ENCODE measurements at regions not wholly inside any gene's neighbourhood (a gene's known extent, or its start where the extent isn't known, plus 50 kb on each side); places are given as distances from the start of the nearest gene placed in this dataset.

DNA sequence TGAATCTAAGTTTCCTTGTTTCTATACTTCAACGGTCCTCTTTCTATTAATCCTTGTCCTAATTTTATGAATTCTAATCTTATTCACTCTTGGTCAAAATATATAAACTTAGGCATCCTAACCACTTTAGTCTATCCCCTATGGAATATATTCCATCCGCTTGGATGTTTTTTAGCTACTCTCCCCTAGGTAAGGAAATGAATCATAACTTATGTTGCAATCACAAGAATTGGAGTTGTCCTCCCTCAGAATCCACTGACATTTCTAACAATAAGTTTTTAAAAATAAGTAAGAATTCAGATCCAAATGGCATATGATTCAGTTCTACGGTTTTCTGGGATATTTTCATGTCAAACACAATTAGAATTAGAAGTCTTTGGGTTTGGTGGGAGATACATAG is 1081.6 kb downstream of the SORCS1 start:
- TF ChIP-seq, protein P1, sequence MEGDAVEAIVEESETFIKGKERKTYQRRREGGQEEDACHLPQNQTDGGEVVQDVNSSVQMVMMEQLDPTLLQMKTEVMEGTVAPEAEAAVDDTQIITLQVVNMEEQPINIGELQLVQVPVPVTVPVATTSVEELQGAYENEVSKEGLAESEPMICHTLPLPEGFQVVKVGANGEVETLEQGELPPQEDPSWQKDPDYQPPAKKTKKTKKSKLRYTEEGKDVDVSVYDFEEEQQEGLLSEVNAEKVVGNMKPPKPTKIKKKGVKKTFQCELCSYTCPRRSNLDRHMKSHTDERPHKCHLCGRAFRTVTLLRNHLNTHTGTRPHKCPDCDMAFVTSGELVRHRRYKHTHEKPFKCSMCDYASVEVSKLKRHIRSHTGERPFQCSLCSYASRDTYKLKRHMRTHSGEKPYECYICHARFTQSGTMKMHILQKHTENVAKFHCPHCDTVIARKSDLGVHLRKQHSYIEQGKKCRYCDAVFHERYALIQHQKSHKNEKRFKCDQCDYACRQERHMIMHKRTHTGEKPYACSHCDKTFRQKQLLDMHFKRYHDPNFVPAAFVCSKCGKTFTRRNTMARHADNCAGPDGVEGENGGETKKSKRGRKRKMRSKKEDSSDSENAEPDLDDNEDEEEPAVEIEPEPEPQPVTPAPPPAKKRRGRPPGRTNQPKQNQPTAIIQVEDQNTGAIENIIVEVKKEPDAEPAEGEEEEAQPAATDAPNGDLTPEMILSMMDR (IDR thresholded peaks at IDR 0.05; ENCODE audit: low read depth, low read length, poor library complexity, severe bottlenecking): no peak
- TF ChIP-seq EZH2phosphoT487 (IDR thresholded peaks at IDR 0.05; ENCODE audit: borderline replicate concordance, low read length): no peak
